ENCODE measurements at regions not wholly inside any gene's neighbourhood (a gene's known extent, or its start where the extent isn't known, plus 50 kb on each side); places are given as distances from the start of the nearest gene placed in this dataset.
"Not testable (repeated sequence)": the region's sequence is repeated elsewhere in the genome, so short reads cannot be mapped to it uniquely, and the experiment has no call there.

- DNase-seq, result no peak
Measured at GRCh38 chr13:99766641-99767045, 204.9 kb downstream of the ZIC5 start.

GRCh38 chr13:99765869-99766268, 205.7 kb downstream of the ZIC5 start:
- DNase-seq, result no peak

DNA sequence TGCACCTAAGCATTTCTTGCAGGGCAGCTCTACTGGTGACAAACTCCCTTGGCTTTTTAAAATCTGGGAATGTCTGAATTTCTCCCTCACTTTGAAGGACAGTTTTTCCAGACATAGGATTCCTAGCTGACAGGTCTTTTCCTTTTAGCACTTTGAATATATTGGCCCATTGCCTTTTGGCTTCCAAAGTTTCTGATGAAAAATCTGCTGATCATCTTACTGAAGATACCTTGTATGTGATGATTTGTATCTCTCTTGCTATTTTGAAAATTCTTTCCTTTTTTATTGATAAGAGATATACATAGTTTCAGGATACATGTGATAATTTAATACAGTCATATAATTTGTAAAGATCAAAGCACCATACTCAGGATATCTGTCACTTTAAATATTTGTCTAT, 211.1 kb downstream of the ZIC5 start:
- DNase-seq, result no peak

- DNase-seq, result no peak
Measured at GRCh38 chr13:99759163-99759552, 212.4 kb downstream of the ZIC5 start.

DNA sequence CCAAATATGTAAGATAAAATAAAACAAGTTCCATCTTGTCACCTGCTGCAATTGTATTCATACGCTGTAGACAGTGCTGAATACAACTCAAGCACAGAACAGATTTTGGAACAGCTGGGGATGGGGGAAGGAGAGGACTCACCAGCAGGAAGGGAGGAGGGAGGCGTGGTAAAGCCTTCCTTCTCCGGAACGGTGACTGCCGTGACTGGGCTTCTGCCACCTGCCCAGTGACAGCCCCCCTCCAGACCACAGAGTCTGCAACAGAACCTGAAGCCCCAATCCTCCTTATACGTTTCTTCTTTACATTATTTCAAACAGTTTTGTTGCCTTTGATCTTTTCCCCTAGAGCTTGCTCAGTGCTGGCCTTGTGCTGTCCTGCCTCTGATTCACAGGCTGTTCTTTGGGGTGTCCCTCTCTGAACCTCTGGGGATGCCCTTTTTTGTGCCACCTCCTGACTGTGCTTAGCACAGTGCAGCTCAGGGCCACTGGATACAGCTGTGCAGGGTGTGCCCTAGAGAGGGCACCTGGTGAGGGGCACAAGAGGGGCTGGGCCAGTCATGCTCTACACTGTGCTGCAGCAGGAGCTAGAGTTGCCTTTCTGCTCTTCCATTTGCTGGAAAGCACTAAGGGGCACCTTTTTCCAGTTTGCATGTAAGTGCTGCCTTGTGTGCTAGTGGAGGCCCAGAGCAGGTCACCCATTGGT, 213.0 kb downstream of the ZIC5 start:
- no peak for DNase-seq

DNA sequence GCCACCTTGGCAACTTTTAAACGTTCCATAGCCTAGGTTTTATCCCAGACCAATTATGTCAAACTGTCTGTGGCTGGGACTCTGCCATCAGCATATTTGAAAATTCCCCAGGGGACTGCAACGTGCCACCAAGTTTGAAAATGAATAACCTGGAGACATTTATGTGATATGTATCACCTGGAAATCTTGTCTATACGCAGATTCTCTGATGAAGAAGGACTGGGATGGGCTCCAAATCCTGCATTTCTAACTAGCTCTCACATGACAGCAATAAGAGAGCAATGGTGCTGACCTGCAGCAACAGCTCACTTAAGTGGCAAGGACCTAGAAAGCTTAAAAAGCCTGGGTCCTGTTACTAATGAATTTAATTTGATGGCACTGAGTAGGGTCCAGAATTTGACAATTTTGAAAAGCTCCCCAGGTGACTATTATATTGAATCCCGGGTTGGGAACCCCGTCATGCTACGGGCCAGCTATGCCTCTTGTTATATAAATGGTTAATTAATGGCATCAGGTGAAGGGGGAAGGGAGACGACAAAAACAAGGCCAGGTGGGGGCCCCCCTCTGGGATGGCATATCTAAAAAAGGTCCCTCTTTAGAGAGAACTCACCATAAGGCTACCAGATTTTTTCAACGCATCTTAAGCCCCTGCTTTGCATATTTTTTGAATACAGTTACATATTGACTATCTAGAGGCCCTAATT, 213.7 kb downstream of the ZIC5 start:
- DNase-seq, result no peak

DNA sequence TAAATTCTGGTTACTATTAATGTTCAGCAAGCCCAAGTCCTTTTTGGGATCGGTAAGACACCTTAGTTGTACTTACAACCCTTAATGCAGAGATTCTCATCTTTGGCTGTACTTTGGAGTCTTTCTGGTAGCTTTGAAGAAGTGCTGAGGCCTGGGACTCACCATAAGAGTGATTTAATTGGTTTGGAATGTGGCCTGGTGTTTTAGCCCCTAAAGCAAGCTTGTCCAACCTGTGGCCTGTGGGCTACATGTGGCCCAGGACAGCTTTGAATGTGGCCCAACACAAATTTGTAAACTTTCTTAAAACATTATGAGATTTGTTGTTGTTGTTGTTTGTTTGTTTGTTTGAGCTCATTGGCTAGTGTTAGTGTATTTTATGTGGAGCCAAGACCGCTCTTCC, 215.3 kb downstream of the ZIC5 start:
- no peak for DNase-seq

GRCh38 chr13:99754750-99755149, 216.8 kb downstream of the ZIC5 start:
- not testable (repeated sequence) for DNase-seq

DNA sequence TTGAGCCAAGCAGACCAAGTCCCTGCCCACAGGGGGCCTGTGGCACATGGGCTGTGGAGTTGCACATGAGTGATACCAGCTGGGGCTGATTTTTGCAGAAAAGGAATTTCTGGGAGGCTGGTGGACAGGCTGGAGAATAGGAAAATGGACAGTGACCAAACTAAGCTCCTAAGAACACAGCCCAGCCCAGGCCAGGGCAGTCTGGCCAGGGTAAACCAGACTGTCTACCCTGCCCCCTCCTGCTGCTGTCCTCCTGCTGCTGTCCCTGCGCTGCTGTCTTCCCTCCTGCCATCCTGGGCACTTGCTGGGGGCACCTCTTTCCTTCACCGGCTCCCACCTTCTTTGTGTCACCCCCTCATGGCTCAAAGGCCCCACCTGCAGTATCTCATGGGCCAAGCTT, 219.2 kb downstream of the ZIC5 start:
- no peak for DNase-seq

- no peak for DNase-seq
Measured at GRCh38 chr13:99751517-99752199, 219.9 kb downstream of the ZIC5 start.

GRCh38 chr13:99750951-99751350, 220.6 kb downstream of the ZIC5 start:
- DNase-seq, result no peak

DNA sequence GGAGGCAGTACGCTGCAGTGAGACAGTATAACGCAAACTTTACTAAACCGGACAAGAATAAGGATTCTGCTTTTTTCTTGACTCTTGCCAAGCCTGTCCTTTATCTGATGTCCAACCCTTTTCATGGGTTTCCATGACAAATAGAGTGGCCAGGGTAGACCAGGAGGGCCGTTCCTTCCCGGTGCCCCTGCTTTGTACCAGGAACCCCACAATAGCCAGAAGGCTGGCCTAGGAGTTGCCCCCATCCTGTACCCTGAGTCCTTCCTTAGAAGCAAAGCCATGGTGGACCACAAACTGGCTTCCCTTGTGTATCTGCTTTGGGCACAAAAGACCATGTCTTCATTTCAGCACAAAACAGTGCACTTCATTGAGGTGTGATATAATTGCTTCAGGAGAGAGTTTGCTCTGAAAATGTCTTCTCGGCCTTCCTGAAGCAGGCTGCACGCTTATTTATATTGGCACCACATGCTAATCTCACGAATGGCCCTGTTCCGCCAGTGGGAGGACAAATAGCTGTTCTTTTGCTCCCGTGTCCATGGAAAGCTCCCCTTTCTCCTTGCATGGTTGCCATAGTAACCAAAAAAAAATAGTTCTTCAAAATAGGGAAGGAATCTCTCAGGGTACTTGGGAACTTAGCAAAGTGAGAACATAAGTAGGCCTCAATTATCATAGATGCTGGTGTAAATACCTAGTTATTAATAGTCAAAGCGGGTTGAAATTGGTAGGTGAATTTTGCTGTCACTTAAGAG, 222.1 kb downstream of the ZIC5 start:
- no peak for DNase-seq

DNA sequence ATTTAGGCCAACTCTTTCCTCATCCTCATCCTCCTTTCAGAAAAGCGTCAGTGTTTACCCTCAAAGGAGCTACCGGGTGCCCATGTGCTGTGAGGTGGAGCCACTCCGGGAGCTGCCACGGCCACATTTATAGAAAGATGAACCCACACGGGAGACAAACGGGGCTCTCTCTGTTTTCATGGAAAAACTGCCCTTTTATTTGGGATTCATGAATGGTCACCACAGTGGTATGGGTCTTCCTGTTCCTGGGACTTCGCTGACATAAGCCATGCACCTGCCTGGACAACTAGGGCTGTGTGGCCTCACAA, 224.2 kb downstream of the ZIC5 start:
- no peak for DNase-seq

- no peak for DNase-seq
Measured at GRCh38 chr13:99746637-99747402, 224.7 kb downstream of the ZIC5 start.

DNA sequence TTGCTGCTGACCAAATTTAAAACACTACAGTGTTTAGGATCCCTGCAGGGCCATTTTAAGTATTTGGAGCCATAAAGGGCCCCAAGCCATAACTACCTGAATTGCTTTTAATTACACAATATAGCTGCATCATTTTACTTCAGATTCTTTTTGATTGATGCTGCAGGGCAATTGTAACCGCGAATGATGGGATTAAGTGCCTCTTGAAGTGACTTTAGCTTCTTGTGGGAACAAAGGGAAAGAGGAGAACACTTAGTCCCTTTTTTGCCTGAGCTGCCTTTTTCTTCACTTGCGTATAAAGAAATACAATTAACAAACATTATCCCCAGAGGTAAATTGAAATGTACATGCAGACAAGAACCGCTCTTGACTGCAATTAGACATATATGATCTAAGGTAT, 228.5 kb downstream of the ZIC5 start:
- DNase-seq, result no peak

GRCh38 chr13:99741960-99742359, 229.6 kb downstream of the ZIC5 start:
- no peak for DNase-seq

GRCh38 chr13:99740251-99740979, 231.2 kb downstream of the ZIC5 start:
- peak; percentile 40 for DNase-seq

- DNase-seq, result no peak
Measured at GRCh38 chr13:99738626-99739025, 232.9 kb downstream of the ZIC5 start.

- no peak for DNase-seq
Measured at GRCh38 chr13:99737481-99738245, 233.9 kb downstream of the ZIC5 start.

DNA sequence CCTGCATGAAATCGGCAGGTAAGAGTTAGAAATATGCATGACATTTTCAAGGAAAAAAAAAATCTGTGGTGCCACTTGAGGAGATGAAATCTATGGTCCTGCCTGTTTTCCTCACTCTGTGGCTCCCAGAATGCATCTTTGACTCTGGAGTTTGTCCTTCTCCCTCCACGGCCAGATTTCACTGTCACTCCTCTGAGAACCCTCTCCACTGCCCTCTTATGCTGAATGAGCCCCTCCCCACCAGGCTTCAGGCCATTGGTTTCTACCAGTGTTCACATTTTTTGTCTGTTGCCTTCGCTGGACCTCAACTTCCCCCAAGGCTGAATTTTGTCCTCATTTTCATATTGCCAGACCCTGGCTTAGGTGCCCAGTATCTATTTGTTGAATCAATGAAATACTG, 235.0 kb downstream of the ZIC5 start:
- no peak for DNase-seq

All from fibroblast of skin of scalp (primary cell).